HG03460 (cell line): ENCODE measurements at regions not wholly inside any gene's neighbourhood (a gene's known extent, or its start where the extent isn't known, plus 50 kb on each side); places are given as distances from the start of the nearest gene placed in this dataset.
"Not testable (repeated sequence)": the region's sequence is repeated elsewhere in the genome, so short reads cannot be mapped to it uniquely, and the experiment has no call there.

Source experiments
- ATAC-seq: cut with Tn5 transposase; IDR thresholded peaks from one replicate; pipeline ENCODE4 v1.9.1; 2021; ENCODE audit not compliant: unreplicated experiment

- ATAC-seq, result no peak
These were observed 479.9 kb upstream of the BRINP3 start for GRCh38 chr1:190957565-190957964.

GRCh38 chr1:190963321-190963720, 485.7 kb upstream of the BRINP3 start:
- no peak for ATAC-seq

GRCh38 chr1:190975827-190976226, 498.2 kb upstream of the BRINP3 start:
- ATAC-seq, result no peak

- no peak for ATAC-seq
These were observed 525.1 kb upstream of the BRINP3 start for GRCh38 chr1:191002768-191003167.

- ATAC-seq, result no peak
These were observed 539.1 kb upstream of the BRINP3 start for GRCh38 chr1:191016765-191017164.

GRCh38 chr1:191022856-191023255, 545.2 kb upstream of the BRINP3 start:
- ATAC-seq, result no peak

- no peak for ATAC-seq
These were observed 548.4 kb upstream of the BRINP3 start for GRCh38 chr1:191025896-191026642.

GRCh38 chr1:191026828-191027227, 549.2 kb upstream of the BRINP3 start:
- ATAC-seq, result no peak

- ATAC-seq, result no peak
These were observed 556.5 kb upstream of the BRINP3 start for GRCh38 chr1:191034132-191034531.

- no peak for ATAC-seq
These were observed 565.4 kb upstream of the BRINP3 start for GRCh38 chr1:191043066-191043465.

- no peak for ATAC-seq
These were observed 572.1 kb upstream of the BRINP3 start for GRCh38 chr1:191049781-191050180.

- no peak for ATAC-seq
These were observed 575.2 kb upstream of the BRINP3 start for GRCh38 chr1:191052888-191053287.

GRCh38 chr1:191065346-191065745, 587.7 kb upstream of the BRINP3 start:
- ATAC-seq, result no peak

GRCh38 chr1:191065771-191066170, 588.1 kb upstream of the BRINP3 start:
- no peak for ATAC-seq

- ATAC-seq, result no peak
These were observed 597.2 kb upstream of the BRINP3 start for GRCh38 chr1:191074881-191075280.

- ATAC-seq, result not testable (repeated sequence)
These were observed 605.4 kb upstream of the BRINP3 start for GRCh38 chr1:191083090-191083489.

GRCh38 chr1:191085121-191085520, 607.5 kb upstream of the BRINP3 start:
- no peak for ATAC-seq

GRCh38 chr1:191086910-191087309, 609.2 kb upstream of the BRINP3 start:
- ATAC-seq, result no peak

GRCh38 chr1:191096405-191096804, 618.7 kb upstream of the BRINP3 start:
- no peak for ATAC-seq

- ATAC-seq, result no peak
These were observed 622.0 kb upstream of the BRINP3 start for GRCh38 chr1:191099696-191100095.

GRCh38 chr1:191101960-191102359, 624.3 kb upstream of the BRINP3 start:
- ATAC-seq, result no peak

GRCh38 chr1:191125950-191126349, 648.3 kb upstream of the BRINP3 start:
- ATAC-seq, result no peak

GRCh38 chr1:191134796-191135195, 657.1 kb upstream of the BRINP3 start:
- ATAC-seq, result no peak
